ENCODE measurements at regions not wholly inside any gene's neighbourhood (a gene's known extent, or its start where the extent isn't known, plus 50 kb on each side); places are given as distances from the start of the nearest gene placed in this dataset.

- Histone ChIP-seq H3K4me3 (no peak overlapping the region), H3K36me3 (no peaks in the 10 kb centered on the region), H3K27ac (no peak overlapping the region), H3K27me3 (no peaks in the 10 kb centered on the region), H3K9me3 (no peaks in the 10 kb centered on the region), H3K4me1 (no peaks in the 10 kb centered on the region)
- in situ Hi-C loops (cut with MboI; ENCODE audit: low pct_ligation_motif_present in 1 of 4, low pct_unique_long_range_greater_than_20kb in 1 of 4, low sequenced_read_pairs in 3 of 4) = no loop called here
- WGBS, 2 donors (ENCODE audit: low coverage in 1 of 2) = 64 to 68% methylated on average over 2 to 3 of the region's 3 CpGs
- DNase-seq = no peak
- intact Hi-C loops (cut with DNase I; ENCODE audit: low total_unique reads) = no loop called here
- TF ChIP-seq POLR2A (IDR thresholded peaks at IDR 0.05) = no peak
- TF ChIP-seq EP300 (IDR thresholded peaks at IDR 0.05; ENCODE audit: low read depth) = no peak
- TF ChIP-seq CTCF (IDR thresholded peaks at IDR 0.05) = no peak
- no peak for TF ChIP-seq POLR2AphosphoS5 (IDR thresholded peaks at IDR 0.05)
These were observed 681.3 kb upstream of the SLITRK1 start for GRCh38 chr13:84563611-84564010.

GRCh38 chr13:84553227-84553626 is 671.0 kb upstream of the SLITRK1 start:
- Histone ChIP-seq H3K4me3 (no peak overlapping the region), H3K27me3 (no peaks in the 10 kb centered on the region), H3K9me3 (no peaks in the 10 kb centered on the region), H3K27ac (no peak overlapping the region), H3K4me1 (no peaks in the 10 kb centered on the region), H3K36me3 (no peaks in the 10 kb centered on the region)
- WGBS, 2 donors (ENCODE audit: low coverage in 1 of 2) = 27 to 63% methylated on average over 2 to 5 of the region's 5 CpGs
- in situ Hi-C loops (cut with MboI; ENCODE audit: low pct_ligation_motif_present in 1 of 4, low pct_unique_long_range_greater_than_20kb in 1 of 4, low sequenced_read_pairs in 3 of 4) (no loop called here), intact Hi-C loops (cut with DNase I; ENCODE audit: low total_unique reads) (no loop called here)
- no peak for TF ChIP-seq POLR2AphosphoS5 (IDR thresholded peaks at IDR 0.05)
- TF ChIP-seq POLR2A (IDR thresholded peaks at IDR 0.05) = no peak
- no peak for TF ChIP-seq CTCF (IDR thresholded peaks at IDR 0.05)
- no peak for TF ChIP-seq EP300 (IDR thresholded peaks at IDR 0.05; ENCODE audit: low read depth)
- DNase-seq = no peak

- in situ Hi-C loops (cut with MboI; ENCODE audit: low pct_ligation_motif_present in 1 of 4, low pct_unique_long_range_greater_than_20kb in 1 of 4, low sequenced_read_pairs in 3 of 4) (no loop called here), intact Hi-C loops (cut with DNase I; ENCODE audit: low total_unique reads) (no loop called here)
- no peak overlapping the region for H3K4me3 ChIP-seq
- H3K9me3 ChIP-seq = no peaks in the 10 kb centered on the region
- no peak for TF ChIP-seq CTCF (IDR thresholded peaks at IDR 0.05)
- TF ChIP-seq EP300 (IDR thresholded peaks at IDR 0.05; ENCODE audit: low read depth) = no peak
- no peak for TF ChIP-seq POLR2A (IDR thresholded peaks at IDR 0.05)
- no peak for TF ChIP-seq POLR2AphosphoS5 (IDR thresholded peaks at IDR 0.05)
- no peaks in the 10 kb centered on the region for H3K27me3 ChIP-seq
- H3K27ac ChIP-seq = no peak overlapping the region
- 42 to 57% methylated on average over 3 of the region's 3 CpGs for WGBS, 2 donors (ENCODE audit: low coverage in 1 of 2)
- H3K36me3 ChIP-seq = no peaks in the 10 kb centered on the region
- DNase-seq = no peak
- H3K4me1 ChIP-seq = no peaks in the 10 kb centered on the region
These were observed 661.7 kb upstream of the SLITRK1 start for GRCh38 chr13:84543962-84544361.

GRCh38 chr13:84542348-84542747 is 660.1 kb upstream of the SLITRK1 start:
- Histone ChIP-seq H3K27me3 (no peaks in the 10 kb centered on the region), H3K9me3 (no peaks in the 10 kb centered on the region), H3K36me3 (no peaks in the 10 kb centered on the region), H3K4me1 (no peaks in the 10 kb centered on the region), H3K27ac (no peak overlapping the region), H3K4me3 (no peak overlapping the region)
- in situ Hi-C loops (cut with MboI; ENCODE audit: low pct_ligation_motif_present in 1 of 4, low pct_unique_long_range_greater_than_20kb in 1 of 4, low sequenced_read_pairs in 3 of 4) (no loop called here), intact Hi-C loops (cut with DNase I; ENCODE audit: low total_unique reads) (no loop called here)
- 91 to 93% methylated on average over 1 of the region's 1 CpG for WGBS, 2 donors (ENCODE audit: low coverage in 1 of 2)
- TF ChIP-seq POLR2AphosphoS5 (IDR thresholded peaks at IDR 0.05) = no peak
- TF ChIP-seq POLR2A (IDR thresholded peaks at IDR 0.05) = no peak
- TF ChIP-seq EP300 (IDR thresholded peaks at IDR 0.05; ENCODE audit: low read depth) = no peak
- TF ChIP-seq CTCF (IDR thresholded peaks at IDR 0.05) = no peak
- DNase-seq = no peak
